ENCODE measurements at regions not wholly inside any gene's neighbourhood (a gene's known extent, or its start where the extent isn't known, plus 50 kb on each side); places are given as distances from the start of the nearest gene placed in this dataset.

DNA sequence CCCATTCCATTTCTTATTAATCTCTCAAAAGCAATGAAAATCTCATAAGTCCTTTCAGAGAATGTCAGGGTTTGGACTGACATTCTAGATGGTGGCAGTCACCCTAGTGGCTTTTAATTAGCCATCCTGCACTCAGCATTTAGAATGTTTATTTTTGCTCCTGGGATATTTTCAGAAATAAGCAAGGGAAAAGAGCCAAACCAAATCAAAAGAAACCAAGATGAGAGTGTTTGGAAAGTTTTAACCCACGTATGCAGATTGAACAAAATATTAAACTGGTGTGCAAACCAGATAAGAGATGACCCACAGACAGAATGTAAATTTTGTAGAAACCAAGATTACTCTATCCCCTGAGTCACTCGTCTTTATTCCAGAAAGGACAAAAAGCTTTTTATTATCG lies 275.8 kb downstream of the SQOR start:
- ATAC-seq (ENCODE audit: poor library complexity) = no peak
- no peak for DNase-seq
- intact Hi-C loops (cut with DNase I) = no loop called here

DNA sequence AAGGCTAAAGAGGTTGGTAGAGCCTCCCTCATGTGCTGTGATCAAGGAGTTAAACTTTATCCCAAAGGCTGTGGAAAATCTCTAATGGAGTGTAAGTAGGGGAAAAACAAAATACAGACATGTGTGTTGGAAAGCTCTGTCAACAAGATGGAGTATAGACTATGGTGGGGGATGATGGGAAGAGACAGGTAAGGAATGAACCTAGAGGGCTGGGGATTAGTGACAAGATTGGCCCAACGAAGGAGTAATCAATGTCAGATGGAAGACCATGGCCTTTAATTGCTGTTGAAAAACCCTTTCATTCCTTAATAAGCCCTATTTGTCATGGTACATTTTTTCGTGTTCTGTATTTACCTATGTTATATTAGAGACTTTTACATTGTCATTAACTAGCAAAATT lies 278.6 kb downstream of the SQOR start:
- DNase-seq (no peak), ATAC-seq (ENCODE audit: poor library complexity) (no peak)
- intact Hi-C loops (cut with DNase I) = no loop called here

DNA sequence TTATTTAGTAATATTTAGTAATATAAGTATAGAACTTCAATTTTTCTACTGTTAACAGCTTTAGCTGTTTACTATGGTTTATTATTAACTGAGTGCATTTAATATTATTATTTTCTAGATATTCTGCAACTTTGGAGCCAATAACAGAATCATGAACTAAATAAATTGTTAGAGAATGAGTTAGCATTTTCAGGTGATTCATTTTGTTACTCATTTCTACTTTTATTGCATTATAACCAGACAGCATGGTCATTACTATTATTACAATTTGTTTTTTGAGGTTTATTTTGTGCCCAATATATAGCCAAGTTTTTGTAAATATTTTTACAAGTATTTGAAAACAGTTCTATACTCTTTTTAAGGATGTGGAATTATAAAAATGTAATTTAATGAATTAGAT lies 279.6 kb downstream of the SQOR start:
- intact Hi-C loops (cut with DNase I) = no loop called here
- no peak for DNase-seq
- no peak for ATAC-seq (ENCODE audit: poor library complexity)

DNA sequence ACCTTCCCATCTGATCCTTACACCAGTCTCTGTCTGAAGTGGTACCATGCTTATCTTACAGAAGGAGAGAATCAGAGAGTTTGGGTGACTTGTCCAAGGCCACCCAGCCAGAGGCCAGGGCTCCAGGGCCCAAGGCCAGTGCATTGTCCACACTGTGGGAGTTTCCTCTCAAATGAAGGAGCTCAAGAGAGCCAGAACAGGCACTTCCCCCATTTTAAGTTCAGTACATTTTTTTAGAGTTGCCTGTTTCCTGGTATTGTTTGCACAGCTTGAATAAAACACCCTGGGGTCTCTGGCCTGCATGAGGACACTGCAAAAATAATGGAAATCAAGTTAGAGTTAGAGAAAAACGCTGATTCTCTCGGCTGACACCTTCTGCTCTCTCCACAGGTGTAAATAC lies 284.0 kb downstream of the SQOR start:
- ATAC-seq (ENCODE audit: poor library complexity) = peak; percentile 10
- peak; percentile 41 for DNase-seq
- intact Hi-C loops (cut with DNase I) = no loop called here

DNA sequence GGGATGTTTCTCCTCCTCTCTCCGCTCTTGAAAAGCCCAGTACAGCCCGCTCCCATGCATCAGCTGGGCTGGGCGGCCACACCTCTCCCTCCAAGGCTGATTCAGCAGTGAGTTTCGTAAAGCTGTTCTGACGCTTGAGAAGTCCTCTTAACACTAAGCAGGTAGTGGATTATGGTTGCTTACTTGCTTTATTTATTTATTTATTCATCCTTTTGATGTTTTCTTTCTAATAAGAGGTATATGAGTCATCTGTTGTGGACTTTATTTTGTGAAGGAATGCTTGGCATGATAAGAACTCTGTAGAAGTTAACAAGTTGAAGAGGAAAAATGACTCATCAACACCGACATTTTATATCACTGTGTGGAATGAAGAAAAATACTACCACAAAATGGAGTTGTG lies 285.0 kb downstream of the SQOR start:
- intact Hi-C loops (cut with DNase I) = no loop called here
- ATAC-seq (ENCODE audit: poor library complexity) (no peak), DNase-seq (no peak)

DNA sequence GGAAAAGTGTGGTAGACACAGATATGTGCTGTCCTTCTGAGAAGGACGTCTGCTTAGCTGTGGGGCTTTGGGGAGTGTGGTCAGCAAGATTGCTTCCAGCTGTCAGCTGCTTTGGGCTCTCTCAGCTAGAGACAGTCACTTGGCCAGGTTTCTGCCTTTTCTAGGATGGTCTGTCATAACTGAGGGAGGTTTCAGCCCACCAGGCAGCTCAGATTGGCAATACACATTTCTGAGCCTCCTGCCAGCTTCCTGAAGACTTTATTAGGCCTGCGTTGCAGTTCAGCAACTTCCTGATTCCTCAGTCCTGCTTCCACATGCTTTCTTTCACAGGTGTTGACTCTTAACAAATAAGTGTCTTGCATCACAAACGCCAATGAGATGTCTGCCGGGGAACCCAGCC lies 286.5 kb downstream of the SQOR start:
- intact Hi-C loops (cut with DNase I) = no loop called here
- ATAC-seq (ENCODE audit: poor library complexity) (peak; percentile 43), DNase-seq (no peak)

DNA sequence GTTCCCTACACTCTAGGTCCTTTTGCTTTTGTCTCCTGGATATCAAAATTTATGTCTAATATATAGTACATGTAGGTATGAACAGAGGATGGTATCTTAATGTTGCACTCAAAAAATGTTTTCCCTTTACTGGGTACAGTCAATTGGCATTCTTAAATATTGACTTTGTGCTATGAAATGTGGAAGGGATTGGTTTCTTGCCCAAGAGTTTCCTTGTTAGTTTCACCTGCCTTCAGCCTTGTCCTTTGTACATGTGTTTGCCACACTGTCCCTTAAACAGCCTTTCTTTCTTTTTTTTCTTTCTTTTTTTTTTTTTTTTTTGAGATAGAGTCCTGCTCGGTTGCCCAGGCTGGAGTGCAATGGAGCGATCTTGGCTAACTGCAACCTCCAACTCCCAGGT lies 287.1 kb downstream of the SQOR start:
- intact Hi-C loops (cut with DNase I) = no loop called here
- ATAC-seq (ENCODE audit: poor library complexity) (no peak), DNase-seq (no peak)

DNA sequence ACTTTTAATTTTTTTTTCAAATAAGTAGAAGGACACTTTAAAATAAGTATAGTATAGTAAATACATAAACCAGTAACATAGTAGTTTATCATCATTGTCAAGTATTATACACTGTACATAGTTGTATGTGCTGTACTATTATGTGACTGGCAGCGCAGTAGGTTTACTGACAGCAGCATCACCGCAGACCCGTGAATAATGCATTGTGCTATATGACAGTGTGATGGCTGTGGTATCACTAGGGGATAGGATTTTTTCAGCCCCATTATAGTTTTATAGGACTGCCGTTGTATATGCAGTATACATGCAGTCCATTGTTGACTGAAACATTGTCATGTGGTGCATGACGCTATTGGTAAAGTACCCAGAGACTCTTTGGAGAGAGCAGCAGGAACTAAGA lies 306.5 kb downstream of the SQOR start:
- intact Hi-C loops (cut with DNase I) = no loop called here
- no peak for DNase-seq
- no peak for ATAC-seq (ENCODE audit: poor library complexity)

DNA sequence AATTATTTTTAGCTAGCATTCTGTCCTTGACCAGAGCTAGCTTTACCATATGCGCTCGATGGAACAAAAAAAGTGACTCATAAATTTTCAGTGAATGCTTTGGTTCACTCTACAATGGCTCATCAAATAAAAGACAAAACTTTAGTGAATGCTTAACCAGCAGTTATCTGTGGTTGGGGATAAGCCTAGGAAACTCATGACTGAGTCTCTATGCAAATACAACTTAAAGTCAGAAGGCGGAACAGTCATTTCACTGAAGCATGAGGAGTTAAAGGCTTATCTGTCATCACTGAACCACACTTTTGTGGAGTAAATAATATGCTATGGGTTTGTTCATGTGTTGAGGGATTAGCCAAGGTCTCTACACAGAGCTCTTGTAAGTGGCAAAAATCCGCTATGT lies 308.4 kb downstream of the SQOR start:
- ATAC-seq (ENCODE audit: poor library complexity) = no peak
- no peak for DNase-seq
- intact Hi-C loops (cut with DNase I) = no loop called here

DNA sequence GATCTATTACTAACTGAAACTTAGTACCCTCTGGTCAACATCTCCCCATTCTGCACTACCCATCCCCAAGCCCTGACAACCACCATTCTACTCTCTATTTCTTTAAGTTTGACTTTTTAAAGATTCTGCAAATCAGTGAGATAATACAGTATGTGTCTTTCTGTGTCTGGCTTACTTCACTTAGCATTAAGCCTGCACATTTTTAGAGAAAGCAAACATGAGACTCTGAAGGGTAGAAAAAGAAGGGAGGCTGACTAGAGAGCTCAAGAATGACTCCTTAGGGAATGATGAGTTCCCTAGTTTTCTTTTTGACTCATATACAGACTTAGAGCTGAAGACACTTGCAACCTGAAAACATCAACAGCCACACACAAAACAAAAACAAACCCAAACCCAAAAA lies 311.3 kb downstream of the SQOR start:
- intact Hi-C loops (cut with DNase I) = no loop called here
- ATAC-seq (ENCODE audit: poor library complexity) = no peak
- DNase-seq = no peak

DNA sequence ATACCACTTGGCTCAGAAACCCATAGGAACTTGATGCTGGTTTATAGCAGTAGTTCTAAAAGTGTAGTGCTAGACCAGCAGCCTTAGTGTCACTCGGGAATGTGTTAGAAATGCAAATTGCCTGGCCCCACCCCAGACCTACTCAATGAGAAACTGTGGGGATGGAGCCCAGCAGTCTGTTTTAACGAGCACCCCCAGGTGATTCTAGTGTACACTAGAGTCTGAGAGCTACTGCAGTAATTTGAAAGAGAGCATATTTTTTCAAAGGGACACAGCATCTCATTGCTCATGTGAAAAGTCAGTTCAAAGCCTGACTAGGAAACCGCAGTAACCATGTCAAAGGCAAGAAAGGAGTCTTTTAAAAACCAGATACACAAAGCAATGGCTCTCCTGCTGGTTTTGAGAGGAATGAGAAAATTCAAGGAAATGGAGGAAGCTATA lies 313.4 kb downstream of the SQOR start:
- ATAC-seq (ENCODE audit: poor library complexity) (no peak), DNase-seq (no peak)
- intact Hi-C loops (cut with DNase I) = no loop called here

DNA sequence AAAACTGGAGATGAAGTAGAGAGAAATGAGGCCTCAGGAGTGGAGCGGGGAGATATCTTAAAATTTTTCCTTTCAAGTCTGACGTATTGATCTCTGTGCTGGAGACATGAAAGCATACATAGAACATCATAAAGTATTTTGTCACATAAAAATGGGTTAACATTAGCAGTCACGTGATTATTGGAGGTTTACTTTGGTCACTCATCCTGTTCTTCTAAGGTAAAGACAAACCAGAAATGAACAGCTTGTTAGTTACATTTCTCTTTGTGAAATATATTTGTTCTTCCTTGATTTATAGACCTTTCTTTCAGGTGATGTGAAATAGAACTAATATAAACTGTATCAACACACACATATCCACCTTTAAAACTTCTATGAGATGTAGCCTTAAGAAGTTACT lies 324.1 kb downstream of the SQOR start:
- DNase-seq = no peak
- no peak for ATAC-seq (ENCODE audit: poor library complexity)
- intact Hi-C loops (cut with DNase I) = no loop called here

DNA sequence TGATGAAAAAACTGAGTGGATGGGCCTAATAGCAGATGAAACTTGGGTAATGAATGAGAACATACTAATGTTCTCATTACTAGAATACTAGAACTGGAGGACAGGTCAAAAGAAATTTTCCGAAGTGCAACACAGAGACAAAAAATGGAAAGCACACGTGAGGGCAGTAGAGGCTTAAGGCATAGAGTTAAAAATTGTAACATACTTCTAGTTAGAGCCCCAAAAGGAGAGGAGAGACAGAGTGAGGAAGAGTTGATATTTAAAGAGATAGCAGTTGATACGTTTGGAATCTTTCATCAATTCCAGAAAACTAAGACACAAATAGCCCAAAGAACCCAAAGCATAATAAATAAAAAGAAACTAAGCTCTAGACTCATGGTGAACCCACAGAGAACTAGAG lies 327.9 kb downstream of the SQOR start:
- DNase-seq (no peak), ATAC-seq (ENCODE audit: poor library complexity) (no peak)
- intact Hi-C loops (cut with DNase I) = no loop called here

DNA sequence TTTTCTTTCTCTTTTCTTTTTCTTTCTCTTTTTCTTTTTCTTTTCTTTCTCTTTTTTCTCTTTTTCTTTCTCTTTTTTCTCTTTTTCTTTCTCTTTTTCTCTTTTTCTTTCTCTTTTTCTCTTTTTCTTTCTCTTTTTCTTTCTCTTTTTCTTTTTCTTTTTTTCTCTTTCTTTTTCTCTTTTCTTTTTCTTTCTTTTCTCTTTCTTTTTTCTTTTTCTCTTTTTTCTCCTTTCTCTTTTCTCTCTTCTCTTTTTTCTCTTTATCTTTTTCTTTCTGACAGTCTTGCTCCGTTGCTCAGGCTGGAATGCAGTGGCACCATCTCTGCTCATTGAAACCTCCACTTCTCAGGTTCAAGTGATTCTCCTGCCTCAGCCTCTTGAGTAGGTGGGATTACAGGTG lies 335.7 kb downstream of the SQOR start:
- DNase-seq (no peak), ATAC-seq (ENCODE audit: poor library complexity) (no peak)
- intact Hi-C loops (cut with DNase I) = no loop called here

DNA sequence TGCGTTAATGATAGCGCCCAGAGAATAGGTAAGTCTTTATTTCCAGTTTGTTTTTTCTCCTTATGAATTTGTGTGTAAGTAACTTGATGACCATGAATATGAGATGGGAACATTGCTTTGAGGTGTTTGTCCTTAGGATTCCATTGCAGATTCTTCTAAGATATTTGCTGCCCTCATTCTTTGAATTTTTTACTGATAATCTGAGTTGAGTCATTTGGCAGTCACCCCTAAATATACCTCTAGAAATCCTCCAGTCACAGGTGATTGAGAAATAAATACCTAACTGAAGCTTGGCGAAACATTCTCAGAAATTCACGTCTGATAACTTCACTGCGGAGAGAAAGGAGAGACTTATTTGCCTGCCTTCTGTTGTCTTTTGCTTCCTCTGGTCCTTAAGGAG lies 345.5 kb downstream of the SQOR start:
- no peak for ATAC-seq (ENCODE audit: poor library complexity)
- intact Hi-C loops (cut with DNase I) = no loop called here
- no peak for DNase-seq

DNA sequence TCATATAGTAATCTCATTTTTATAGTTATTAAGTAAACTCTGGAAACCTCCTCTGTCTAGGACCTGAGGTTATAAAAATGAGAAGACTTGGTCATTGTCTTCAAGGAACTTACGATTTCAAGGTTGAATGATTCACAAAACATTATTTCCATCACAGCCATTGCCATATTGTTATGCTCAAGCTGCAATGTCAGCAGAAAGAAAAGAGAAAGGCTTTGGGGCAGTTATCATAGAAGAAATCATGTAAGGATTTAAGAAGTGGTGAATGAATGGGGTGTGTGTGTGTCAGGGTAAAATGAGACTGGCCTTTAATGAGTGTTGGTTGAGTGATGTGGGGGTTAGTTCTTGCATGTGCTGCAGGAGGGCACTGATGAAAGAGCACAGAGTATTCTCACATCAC lies 346.8 kb downstream of the SQOR start:
- no peak for ATAC-seq (ENCODE audit: poor library complexity)
- intact Hi-C loops (cut with DNase I) = no loop called here
- no peak for DNase-seq

DNA sequence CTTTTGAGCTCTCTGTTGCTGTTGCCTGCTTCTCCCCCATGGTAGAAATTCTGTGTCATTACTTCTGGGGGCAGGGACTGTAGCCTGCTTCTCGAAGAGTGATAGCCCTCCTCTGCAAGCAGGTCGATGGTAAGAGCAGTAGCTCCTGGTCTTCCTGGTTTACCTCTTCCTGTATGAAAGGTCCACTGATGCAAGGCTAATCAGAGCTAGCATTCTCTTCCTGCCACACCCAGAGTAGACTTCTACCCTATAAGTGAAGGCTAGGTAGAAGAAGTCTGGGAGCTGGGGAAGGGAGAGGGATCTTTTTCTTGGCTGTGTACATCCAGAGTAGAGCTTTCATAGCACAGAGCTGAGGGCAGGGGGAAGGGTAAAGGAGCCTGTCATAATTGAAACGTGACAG lies 357.0 kb downstream of the SQOR start:
- DNase-seq (no peak), ATAC-seq (ENCODE audit: poor library complexity) (no peak)
- intact Hi-C loops (cut with DNase I) = no loop called here

DNA sequence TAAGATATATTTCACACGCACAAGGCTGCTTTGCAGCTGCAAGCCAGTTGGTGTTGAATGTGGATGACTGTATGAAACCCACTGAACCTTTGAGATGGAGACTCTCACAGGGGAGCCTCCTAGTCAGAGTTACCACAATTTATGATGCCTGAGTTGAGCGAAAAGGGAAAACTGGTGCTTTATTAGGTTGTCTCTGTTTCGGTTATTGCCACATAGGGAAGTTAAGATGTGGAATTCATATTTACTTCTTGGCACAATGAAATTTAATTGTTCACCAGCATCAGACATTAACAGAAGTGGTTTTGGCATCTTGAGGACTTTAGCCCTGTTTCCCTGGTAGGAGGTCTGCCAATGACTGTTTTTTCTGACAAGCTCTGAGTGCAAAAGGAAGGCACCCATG lies 358.2 kb downstream of the SQOR start:
- ATAC-seq (ENCODE audit: poor library complexity) (no peak), DNase-seq (no peak)
- intact Hi-C loops (cut with DNase I) = no loop called here

DNA sequence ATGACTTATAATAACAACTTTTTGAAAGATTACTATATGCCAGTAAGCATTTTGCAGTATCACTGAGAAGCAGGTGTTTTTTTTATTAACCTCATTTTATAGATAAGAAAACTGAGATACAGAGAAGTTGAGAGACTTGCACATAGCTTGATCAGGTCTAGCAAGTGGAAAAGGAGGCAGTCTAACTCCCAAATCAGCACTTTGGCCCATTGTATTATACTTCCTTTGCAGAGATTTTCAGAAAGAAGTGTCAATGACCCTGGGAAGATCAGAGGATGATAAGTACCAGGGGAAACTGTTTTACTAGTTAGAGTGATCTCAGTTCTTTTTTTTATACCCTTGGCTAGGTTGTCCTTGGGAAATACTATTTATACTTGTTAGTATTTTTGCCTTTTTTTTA lies 358.7 kb downstream of the SQOR start:
- ATAC-seq (ENCODE audit: poor library complexity) (no peak), DNase-seq (no peak)
- intact Hi-C loops (cut with DNase I) = no loop called here

DNA sequence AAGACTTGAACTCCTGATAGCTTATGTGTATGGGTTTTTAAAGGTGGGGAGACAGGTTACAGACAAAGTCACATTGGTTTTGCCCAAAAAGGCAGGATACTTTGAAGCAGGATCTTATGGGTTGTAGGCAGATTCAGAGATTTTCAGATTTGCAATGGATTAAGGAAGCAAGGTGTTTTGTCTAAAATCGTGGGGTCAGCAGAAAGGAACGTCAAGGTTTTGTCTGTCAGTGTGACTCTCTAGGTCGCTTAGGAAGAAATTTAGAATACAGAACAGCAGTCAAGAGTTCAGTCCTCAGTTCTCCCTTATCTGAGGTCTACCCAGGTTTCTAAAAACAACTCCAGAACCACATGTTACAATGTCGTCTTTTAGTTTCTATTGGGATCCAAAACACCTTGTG lies 361.0 kb downstream of the SQOR start:
- ATAC-seq (ENCODE audit: poor library complexity) (no peak), DNase-seq (no peak)
- intact Hi-C loops (cut with DNase I) = no loop called here

DNA sequence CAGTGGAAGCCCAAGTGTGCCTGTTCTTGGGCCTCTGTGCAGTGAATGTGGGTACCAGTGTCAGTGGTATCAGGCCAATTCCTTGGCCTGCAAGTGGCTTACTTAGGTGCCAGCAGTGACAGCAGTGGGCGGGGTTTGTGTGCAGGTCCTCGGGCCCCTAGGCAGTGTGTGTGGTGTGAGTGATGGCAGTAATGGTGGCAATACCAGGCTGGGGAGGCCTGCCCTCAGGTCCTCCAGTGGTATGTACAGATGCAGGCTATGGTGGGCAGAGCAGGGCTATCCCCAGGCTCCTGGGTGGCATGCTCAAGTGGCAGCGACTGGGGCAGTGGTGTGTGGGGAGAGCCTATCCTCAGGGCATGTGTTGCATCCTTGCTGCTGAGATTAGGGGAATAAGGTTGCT lies 379.7 kb downstream of the SQOR start:
- ATAC-seq (ENCODE audit: poor library complexity) (no peak), DNase-seq (no peak)
- intact Hi-C loops (cut with DNase I) = no loop called here

DNA sequence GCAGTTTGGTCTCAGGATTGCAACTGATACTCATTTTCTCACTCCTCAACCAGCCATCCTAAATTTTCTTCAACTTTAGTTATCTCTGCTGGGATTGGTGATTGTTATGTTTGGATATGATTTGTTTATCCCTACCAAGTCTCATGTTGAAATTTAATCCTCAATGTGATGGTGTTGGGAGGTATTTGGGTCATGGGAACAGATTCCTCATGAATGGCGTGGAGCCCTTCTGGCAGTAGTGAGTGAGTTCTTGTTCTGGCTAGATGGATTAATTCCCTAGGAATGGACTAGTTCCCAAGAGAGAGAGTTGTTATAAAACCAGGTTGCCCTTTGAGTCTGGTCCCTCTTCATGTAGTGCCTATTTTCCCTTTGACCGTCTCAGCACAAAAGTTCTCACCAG lies 399.9 kb downstream of the SQOR start:
- intact Hi-C loops (cut with DNase I) = no loop called here
- ATAC-seq (ENCODE audit: poor library complexity) (peak; percentile 59), DNase-seq (no peak)

All from Right ventricle myocardium superior (tissue), 1 donor.